Activated T-helper 1 cell treated with anti-CD3 and anti-CD28 coated beads, Interleukin-12 subunit alpha, Interleukin-12 subunit beta, Interleukin-2, Interleukin-4 antibody, amounts not matched to agents 30 ng/mL and 10 ng/mL and 1 ng/mL, durations not matched to agents 14 hours and 24 hours and 36 hours (primary cell): ENCODE measurements at regions not wholly inside any gene's neighbourhood (a gene's known extent, or its start where the extent isn't known, plus 50 kb on each side); places are given as distances from the start of the nearest gene placed in this dataset.

ENCODE experiments used
- DNase-seq: peaks from one replicate; pipeline ENCODE4 v3.0.0; 2021; ENCODE audit warnings: low spot score
- H3K27ac Mint-ChIP-seq: one replicate; pipeline ENCODE4 v1.8.0; 2021; ENCODE audit warnings: mild to moderate bottlenecking, mixed read lengths
- H3K27me3 Mint-ChIP-seq: one replicate; pipeline ENCODE4 v1.8.0; 2022; ENCODE audit warnings: mild to moderate bottlenecking, moderate library complexity, mixed read lengths; ENCODE audit not compliant: insufficient read depth
- H3K36me3 Mint-ChIP-seq: one replicate; pipeline ENCODE4 v1.8.0; 2021; ENCODE audit warnings: low read depth, mixed read lengths
- H3K4me1 Mint-ChIP-seq: one replicate; pipeline ENCODE4 v1.8.0; 2021; ENCODE audit warnings: low read depth, mixed read lengths
- H3K4me3 Mint-ChIP-seq: one replicate; pipeline ENCODE4 v1.8.0; 2021; ENCODE audit warnings: mild to moderate bottlenecking, moderate library complexity, mixed read lengths
- H3K9me3 Mint-ChIP-seq: one replicate; pipeline ENCODE4 v1.8.0; 2021; ENCODE audit warnings: mixed read lengths
- intact Hi-C: fragments of 100-400 bp; cut with micrococcal nuclease; formaldehyde crosslinking; loops from one replicate; pipeline ENCODE4 v1.15.1; 2024

DNA sequence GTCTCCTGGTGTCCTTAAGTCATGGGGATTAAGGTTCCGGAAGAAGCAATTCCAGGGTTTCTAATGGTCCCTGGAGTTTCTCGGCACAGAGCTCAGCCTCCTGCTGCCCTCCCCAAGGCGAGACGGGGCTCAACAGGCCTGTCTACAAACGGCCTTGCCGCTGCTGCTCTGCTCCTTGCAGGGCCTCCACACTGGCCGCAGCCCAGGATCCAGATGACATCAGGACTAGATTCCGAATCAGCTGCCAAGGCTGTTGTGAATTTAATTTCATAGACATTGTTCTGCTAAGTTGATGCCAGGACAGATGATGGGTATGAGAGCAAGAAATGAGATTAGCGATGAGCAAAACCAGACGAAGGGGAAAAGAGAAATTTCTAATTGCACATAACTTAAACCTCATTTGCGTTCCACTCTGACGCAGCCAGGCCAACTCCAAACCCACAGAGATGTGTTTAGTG lies 103.6 kb upstream of the BACE2 start:
- Mint-ChIP-seq H3K4me1 (peaks cover 6% of the 10 kb centered on the region), H3K9me3 (no peaks in the 10 kb centered on the region), H3K36me3 (no peaks in the 10 kb centered on the region), H3K27ac (no peak overlapping the region), H3K27me3 (peaks cover 14% of the 10 kb centered on the region), H3K4me3 (no peak overlapping the region)
- intact Hi-C loops, result no loop called here
- no peak for DNase-seq

DNA sequence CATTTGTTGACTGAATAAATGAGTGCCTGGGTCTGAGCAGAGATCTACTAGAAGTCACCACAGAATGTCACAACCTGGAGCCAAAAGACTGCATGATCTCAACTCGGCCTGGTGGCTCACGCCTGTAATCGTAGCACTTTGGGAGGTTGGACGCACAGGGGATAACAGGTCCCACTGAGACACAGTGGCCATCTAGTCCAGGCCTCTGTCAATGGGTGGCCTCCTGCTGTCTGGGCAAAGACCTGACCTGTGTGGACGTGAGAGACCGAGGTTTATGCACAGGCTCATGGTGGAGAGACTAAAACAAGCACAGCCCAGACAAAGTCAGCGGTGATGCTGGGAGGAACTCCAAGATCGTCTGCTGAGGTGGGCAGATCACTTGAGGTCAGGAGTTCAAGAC lies 103.0 kb upstream of the BACE2 start:
- H3K9me3 Mint-ChIP-seq, result no peaks in the 10 kb centered on the region
- H3K36me3 Mint-ChIP-seq, result no peaks in the 10 kb centered on the region
- H3K4me3 Mint-ChIP-seq, result no peak overlapping the region
- peaks cover 6% of the 10 kb centered on the region for H3K4me1 Mint-ChIP-seq
- no peak for DNase-seq
- intact Hi-C loops, result no loop called here
- H3K27ac Mint-ChIP-seq, result no peak overlapping the region
- H3K27me3 Mint-ChIP-seq, result peaks cover 14% of the 10 kb centered on the region

DNA sequence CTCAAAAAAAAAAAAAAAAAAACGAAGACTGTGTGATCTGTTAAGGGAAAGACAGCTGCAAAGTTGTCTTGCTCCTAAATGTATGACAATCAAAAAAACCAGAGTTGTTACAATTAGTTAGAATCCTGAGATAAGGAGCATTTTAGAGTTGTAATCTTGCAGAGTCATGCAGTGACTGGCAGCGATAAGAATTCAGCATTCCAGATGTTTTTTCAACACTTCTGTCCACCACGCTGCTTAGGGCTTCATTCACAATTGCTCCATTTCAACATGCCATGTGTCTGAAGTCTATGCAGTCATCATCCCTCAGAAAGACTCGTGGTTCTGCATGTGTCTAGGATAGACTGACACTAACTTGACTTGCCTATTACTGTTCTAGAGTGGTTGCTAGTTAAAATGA lies 102.4 kb upstream of the BACE2 start:
- no peak for DNase-seq
- peaks cover 14% of the 10 kb centered on the region for H3K27me3 Mint-ChIP-seq
- no peaks in the 10 kb centered on the region for H3K36me3 Mint-ChIP-seq
- no peak overlapping the region for H3K27ac Mint-ChIP-seq
- no peak overlapping the region for H3K4me3 Mint-ChIP-seq
- H3K9me3 Mint-ChIP-seq, result no peaks in the 10 kb centered on the region
- intact Hi-C loops, result no loop called here
- peaks cover 6% of the 10 kb centered on the region for H3K4me1 Mint-ChIP-seq

- no peaks in the 10 kb centered on the region for H3K9me3 Mint-ChIP-seq
- no peak for DNase-seq
- intact Hi-C loops, result no loop called here
Observed at GRCh38 chr21:41066086-41066938, 101.6 kb upstream of the BACE2 start.

DNA sequence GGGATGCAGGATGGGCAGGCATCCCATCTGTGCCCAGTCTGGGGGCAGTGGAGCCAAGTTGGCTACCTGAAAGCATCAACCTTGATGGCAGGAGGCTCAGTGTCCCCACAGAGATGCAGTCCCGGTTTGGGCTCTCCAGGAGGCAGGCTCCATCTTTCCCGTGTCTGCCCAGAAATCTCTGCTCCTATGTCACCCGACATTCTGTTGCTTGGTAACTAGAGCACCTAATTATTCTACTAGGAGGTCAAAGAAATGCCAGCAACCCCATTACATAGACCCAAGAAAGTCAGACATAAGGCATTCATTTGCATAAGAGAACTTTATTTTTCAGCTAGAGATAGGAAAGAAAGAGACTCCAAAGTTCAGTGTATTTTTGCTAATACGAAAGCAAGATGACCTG lies 100.3 kb upstream of the BACE2 start:
- H3K27me3 Mint-ChIP-seq, result peaks cover 14% of the 10 kb centered on the region
- peaks cover 6% of the 10 kb centered on the region for H3K4me1 Mint-ChIP-seq
- H3K4me3 Mint-ChIP-seq, result no peak overlapping the region
- no peak for DNase-seq
- H3K36me3 Mint-ChIP-seq, result no peaks in the 10 kb centered on the region
- H3K9me3 Mint-ChIP-seq, result no peaks in the 10 kb centered on the region
- intact Hi-C loops, result loop anchor here (2.0 kb wide), 1 partner anchor 923 kb away; no protein-coding TSS in a partner anchor
- H3K27ac Mint-ChIP-seq, result no peak overlapping the region

More at GRCh38 chr21:41066086-41066938, 101.6 kb upstream of the BACE2 start:
- Mint-ChIP-seq H3K27ac (no peak overlapping the region), H3K27me3 (peaks cover 14% of the 10 kb centered on the region), H3K36me3 (no peaks in the 10 kb centered on the region), H3K4me1 (peaks cover 6% of the 10 kb centered on the region), H3K4me3 (no peak overlapping the region)

- Mint-ChIP-seq H3K9me3 (no peaks in the 10 kb centered on the region), H3K4me3 (no peak overlapping the region), H3K36me3 (no peaks in the 10 kb centered on the region), H3K4me1 (peaks cover 6% of the 10 kb centered on the region), H3K27ac (no peak overlapping the region), H3K27me3 (peaks cover 14% of the 10 kb centered on the region)
- DNase-seq, result no peak
- intact Hi-C loops, result loop anchor here (2.0 kb wide), 1 partner anchor 924 kb away; no protein-coding TSS in a partner anchor
Observed at GRCh38 chr21:41068496-41068895, 99.5 kb upstream of the BACE2 start.

- Mint-ChIP-seq H3K4me3 (peak overlapping the region; percentile 43), H3K36me3 (no peaks in the 10 kb centered on the region), H3K27ac (no peak overlapping the region), H3K4me1 (peaks cover 6% of the 10 kb centered on the region), H3K27me3 (peaks cover 14% of the 10 kb centered on the region), H3K9me3 (no peaks in the 10 kb centered on the region)
- DNase-seq, result peak; percentile 38
- intact Hi-C loops, result loop anchor here (2.0 kb wide), 1 partner anchor 924 kb away; no protein-coding TSS in a partner anchor
Observed at GRCh38 chr21:41068967-41069642, 98.9 kb upstream of the BACE2 start.

- Mint-ChIP-seq H3K27ac (no peak overlapping the region), H3K36me3 (no peaks in the 10 kb centered on the region), H3K4me3 (no peak overlapping the region), H3K27me3 (peaks cover 14% of the 10 kb centered on the region), H3K9me3 (no peaks in the 10 kb centered on the region), H3K4me1 (peaks cover 6% of the 10 kb centered on the region)
- DNase-seq, result no peak
- intact Hi-C loops, result no loop called here
Observed at GRCh38 chr21:41070284-41070683, 97.7 kb upstream of the BACE2 start.

DNA sequence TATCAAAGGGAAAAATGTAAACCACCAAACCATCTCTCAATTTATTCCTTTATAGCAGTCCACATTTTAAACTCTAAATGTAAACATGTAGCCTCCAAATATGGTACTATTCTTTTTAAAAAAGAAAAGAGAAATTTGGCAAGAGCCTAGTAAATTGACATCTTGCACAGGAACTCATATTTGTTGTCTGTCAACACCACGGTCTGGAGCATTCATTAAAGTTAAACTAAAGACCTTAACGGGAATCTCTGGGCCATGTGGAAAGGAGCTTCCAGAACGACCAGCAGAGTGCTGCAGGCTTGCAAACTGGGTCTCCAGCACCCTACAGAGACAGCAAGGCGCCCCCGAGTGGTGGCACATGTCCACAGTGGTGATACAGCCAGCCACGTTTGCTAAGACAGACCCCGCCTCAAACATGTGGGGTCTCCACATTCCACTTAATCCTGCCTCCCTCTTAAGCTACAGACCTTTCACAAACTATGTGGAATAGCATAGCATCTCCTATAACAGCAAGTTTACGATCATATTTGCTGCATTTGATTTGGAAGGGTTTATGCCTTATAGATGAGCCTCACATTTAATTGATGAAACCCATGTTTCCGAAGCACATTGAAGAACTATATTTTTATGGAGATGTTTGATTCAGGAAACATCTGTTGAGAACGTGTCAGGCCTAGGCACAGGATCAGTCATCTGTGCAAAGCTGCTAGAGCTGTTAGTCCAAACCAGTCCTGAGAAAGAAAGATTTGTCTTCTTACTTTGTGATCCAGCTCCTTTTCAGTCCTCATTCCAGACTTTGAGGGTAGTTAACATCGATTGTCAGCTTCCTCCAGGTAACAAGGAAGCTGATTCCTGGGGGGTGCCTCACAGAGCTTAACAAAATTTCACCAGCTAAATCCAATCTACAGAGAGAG lies 96.4 kb upstream of the BACE2 start:
- no peak for DNase-seq
- Mint-ChIP-seq H3K36me3 (no peaks in the 10 kb centered on the region), H3K4me3 (no peak overlapping the region), H3K4me1 (peaks cover 6% of the 10 kb centered on the region), H3K27me3 (peaks cover 14% of the 10 kb centered on the region), H3K9me3 (no peaks in the 10 kb centered on the region), H3K27ac (no peak overlapping the region)
- intact Hi-C loops, result no loop called here

GRCh38 chr21:41073558-41073957 lies 94.4 kb upstream of the BACE2 start:
- Mint-ChIP-seq H3K36me3 (no peaks in the 10 kb centered on the region), H3K4me1 (peaks cover 5% of the 10 kb centered on the region), H3K4me3 (no peak overlapping the region), H3K9me3 (no peaks in the 10 kb centered on the region), H3K27me3 (peaks cover 5% of the 10 kb centered on the region), H3K27ac (no peak overlapping the region)
- intact Hi-C loops, result no loop called here
- no peak for DNase-seq

- Mint-ChIP-seq H3K36me3 (no peaks in the 10 kb centered on the region), H3K4me1 (no peaks in the 10 kb centered on the region), H3K27me3 (peaks cover 3% of the 10 kb centered on the region), H3K9me3 (no peaks in the 10 kb centered on the region), H3K27ac (no peak overlapping the region), H3K4me3 (no peak overlapping the region)
- DNase-seq, result no peak
- intact Hi-C loops, result no loop called here
Observed at GRCh38 chr21:41074396-41075184, 93.4 kb upstream of the BACE2 start.

DNA sequence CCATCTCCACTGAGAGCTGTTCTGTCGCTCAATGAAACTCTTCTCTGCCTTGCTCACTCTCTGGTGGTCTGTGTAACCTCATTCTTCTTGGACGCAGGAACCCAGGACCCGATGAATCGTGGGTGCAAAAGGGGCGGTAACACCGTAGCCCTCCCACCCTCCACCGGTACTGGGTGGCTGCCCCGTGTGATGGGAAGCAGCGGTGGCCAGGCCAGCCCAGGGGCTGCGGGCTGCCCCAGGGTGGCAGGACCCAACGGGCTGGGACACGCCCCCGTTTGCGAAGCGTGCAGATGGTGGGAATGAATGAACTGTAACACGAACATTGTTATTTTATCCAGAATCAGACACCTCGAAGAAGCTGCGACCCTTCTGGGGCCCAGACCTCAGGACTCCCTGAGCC lies 92.3 kb upstream of the BACE2 start:
- Mint-ChIP-seq H3K4me3 (no peak overlapping the region), H3K27ac (no peak overlapping the region), H3K4me1 (no peaks in the 10 kb centered on the region), H3K36me3 (no peaks in the 10 kb centered on the region), H3K27me3 (peaks cover 7% of the 10 kb centered on the region), H3K9me3 (no peaks in the 10 kb centered on the region)
- intact Hi-C loops, result no loop called here
- DNase-seq, result no peak
